NCI-H510A treated with DMSO at 0.1 percent for 48 hours (cell line): ENCODE measurements at regions not wholly inside any gene's neighbourhood (a gene's known extent, or its start where the extent isn't known, plus 50 kb on each side); places are given as distances from the start of the nearest gene placed in this dataset.
"Not testable (repeated sequence)": the region's sequence is repeated elsewhere in the genome, so short reads cannot be mapped to it uniquely, and the experiment has no call there.

ENCODE experiments used
- DNase-seq: peaks from one replicate; lab custom pipeline; 2025; lab: John Stamatoyannopoulos, UW

- no peak for DNase-seq
Observed at GRCh38 chr11:116335891-116336290, 436.9 kb downstream of the BUD13 start.

- no peak for DNase-seq
Observed at GRCh38 chr11:116335078-116335477, 437.7 kb downstream of the BUD13 start.

GRCh38 chr11:116334596-116334995 lies 438.2 kb downstream of the BUD13 start:
- DNase-seq: no peak

- DNase-seq: no peak
Observed at GRCh38 chr11:116333001-116333535, 439.7 kb downstream of the BUD13 start.

- DNase-seq: no peak
Observed at GRCh38 chr11:116332391-116332790, 440.4 kb downstream of the BUD13 start.

GRCh38 chr11:116331381-116331780 lies 441.4 kb downstream of the BUD13 start:
- DNase-seq: no peak

GRCh38 chr11:116330439-116331185 lies 442.2 kb downstream of the BUD13 start:
- DNase-seq: no peak

- DNase-seq: no peak
Observed at GRCh38 chr11:116329354-116330090, 443.3 kb downstream of the BUD13 start.

GRCh38 chr11:116328851-116329250 lies 443.9 kb downstream of the BUD13 start:
- DNase-seq: no peak

GRCh38 chr11:116328391-116328790 lies 444.4 kb downstream of the BUD13 start:
- no peak for DNase-seq

- DNase-seq: no peak
Observed at GRCh38 chr11:116326146-116326545, 446.6 kb downstream of the BUD13 start.

GRCh38 chr11:116325247-116325646 lies 447.5 kb downstream of the BUD13 start:
- no peak for DNase-seq

- not testable (repeated sequence) for DNase-seq
Observed at GRCh38 chr11:116324077-116324476, 448.7 kb downstream of the BUD13 start.

- DNase-seq: no peak
Observed at GRCh38 chr11:116317212-116317611, 455.6 kb downstream of the BUD13 start.

- no peak for DNase-seq
Observed at GRCh38 chr11:116314006-116314405, 458.8 kb downstream of the BUD13 start.

- DNase-seq: peak; percentile 59
Observed at GRCh38 chr11:116312570-116313391, 460.0 kb downstream of the BUD13 start.

GRCh38 chr11:116311206-116311605 lies 461.6 kb downstream of the BUD13 start:
- no peak for DNase-seq

GRCh38 chr11:116310698-116311097 lies 462.1 kb downstream of the BUD13 start:
- no peak for DNase-seq

GRCh38 chr11:116310226-116310625 lies 462.6 kb downstream of the BUD13 start:
- DNase-seq: no peak

GRCh38 chr11:116309446-116309845 lies 463.3 kb downstream of the BUD13 start:
- no peak for DNase-seq

- no peak for DNase-seq
Observed at GRCh38 chr11:116302756-116303155, 470.0 kb downstream of the BUD13 start.

- no peak for DNase-seq
Observed at GRCh38 chr11:116301141-116301540, 471.6 kb downstream of the BUD13 start.
